ENCODE measurements at regions not wholly inside any gene's neighbourhood (a gene's known extent, or its start where the extent isn't known, plus 50 kb on each side); places are given as distances from the start of the nearest gene placed in this dataset.

DNA sequence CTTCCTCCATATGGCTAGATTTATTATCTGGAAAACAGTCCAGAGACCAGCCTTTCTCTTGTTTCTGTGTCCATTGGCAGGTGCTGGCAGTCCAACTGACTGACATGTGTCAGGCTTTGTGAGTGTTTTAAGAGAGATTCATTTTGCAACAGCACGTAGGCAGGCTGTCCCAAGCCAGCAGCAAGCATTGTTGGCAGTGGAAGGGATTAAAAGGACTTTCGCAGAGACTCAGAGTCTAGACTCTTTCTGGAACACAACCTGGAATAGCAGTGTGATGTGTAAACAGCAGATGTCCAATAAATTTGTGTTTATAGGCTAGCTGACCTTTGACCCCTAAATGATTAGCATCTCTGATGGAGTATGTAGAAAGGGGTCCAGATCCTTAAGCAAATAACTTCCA is 222.2 kb upstream of the SERP2 start:
- TF ChIP-seq, protein P1, sequence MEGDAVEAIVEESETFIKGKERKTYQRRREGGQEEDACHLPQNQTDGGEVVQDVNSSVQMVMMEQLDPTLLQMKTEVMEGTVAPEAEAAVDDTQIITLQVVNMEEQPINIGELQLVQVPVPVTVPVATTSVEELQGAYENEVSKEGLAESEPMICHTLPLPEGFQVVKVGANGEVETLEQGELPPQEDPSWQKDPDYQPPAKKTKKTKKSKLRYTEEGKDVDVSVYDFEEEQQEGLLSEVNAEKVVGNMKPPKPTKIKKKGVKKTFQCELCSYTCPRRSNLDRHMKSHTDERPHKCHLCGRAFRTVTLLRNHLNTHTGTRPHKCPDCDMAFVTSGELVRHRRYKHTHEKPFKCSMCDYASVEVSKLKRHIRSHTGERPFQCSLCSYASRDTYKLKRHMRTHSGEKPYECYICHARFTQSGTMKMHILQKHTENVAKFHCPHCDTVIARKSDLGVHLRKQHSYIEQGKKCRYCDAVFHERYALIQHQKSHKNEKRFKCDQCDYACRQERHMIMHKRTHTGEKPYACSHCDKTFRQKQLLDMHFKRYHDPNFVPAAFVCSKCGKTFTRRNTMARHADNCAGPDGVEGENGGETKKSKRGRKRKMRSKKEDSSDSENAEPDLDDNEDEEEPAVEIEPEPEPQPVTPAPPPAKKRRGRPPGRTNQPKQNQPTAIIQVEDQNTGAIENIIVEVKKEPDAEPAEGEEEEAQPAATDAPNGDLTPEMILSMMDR (IDR thresholded peaks at IDR 0.05; ENCODE audit: insufficient read depth, low read depth, low read length, missing control alignments), result no peak
- no peak for DNase-seq (ENCODE audit: low read depth)
- H3K4me3 ChIP-seq (ENCODE audit: low read depth, low read length), result no peak overlapping the region

DNA sequence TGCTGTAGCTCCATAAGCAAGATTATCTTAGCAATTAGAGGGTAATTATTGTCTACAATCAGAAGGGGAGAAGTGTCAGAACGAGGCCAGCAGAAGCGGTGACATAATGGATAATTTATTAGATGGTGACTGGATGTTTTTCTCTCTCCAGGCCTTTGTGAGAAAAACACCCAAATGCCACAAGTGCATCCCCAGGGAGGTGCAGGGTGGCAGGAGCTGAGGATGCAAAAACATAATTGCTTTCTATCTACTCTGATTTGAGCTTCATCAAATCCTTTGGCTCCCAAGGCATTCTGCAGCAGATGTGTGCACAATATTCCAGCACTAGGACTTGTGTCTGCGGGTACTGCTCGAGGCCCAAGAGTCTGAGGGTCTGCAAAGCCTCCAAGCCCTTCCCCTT is 220.1 kb upstream of the SERP2 start:
- TF ChIP-seq, protein P1 (IDR thresholded peaks at IDR 0.05; ENCODE audit: insufficient read depth, low read depth, low read length, missing control alignments), result no peak
- no peak for DNase-seq (ENCODE audit: low read depth)
- no peak overlapping the region for H3K4me3 ChIP-seq (ENCODE audit: low read depth, low read length)

DNA sequence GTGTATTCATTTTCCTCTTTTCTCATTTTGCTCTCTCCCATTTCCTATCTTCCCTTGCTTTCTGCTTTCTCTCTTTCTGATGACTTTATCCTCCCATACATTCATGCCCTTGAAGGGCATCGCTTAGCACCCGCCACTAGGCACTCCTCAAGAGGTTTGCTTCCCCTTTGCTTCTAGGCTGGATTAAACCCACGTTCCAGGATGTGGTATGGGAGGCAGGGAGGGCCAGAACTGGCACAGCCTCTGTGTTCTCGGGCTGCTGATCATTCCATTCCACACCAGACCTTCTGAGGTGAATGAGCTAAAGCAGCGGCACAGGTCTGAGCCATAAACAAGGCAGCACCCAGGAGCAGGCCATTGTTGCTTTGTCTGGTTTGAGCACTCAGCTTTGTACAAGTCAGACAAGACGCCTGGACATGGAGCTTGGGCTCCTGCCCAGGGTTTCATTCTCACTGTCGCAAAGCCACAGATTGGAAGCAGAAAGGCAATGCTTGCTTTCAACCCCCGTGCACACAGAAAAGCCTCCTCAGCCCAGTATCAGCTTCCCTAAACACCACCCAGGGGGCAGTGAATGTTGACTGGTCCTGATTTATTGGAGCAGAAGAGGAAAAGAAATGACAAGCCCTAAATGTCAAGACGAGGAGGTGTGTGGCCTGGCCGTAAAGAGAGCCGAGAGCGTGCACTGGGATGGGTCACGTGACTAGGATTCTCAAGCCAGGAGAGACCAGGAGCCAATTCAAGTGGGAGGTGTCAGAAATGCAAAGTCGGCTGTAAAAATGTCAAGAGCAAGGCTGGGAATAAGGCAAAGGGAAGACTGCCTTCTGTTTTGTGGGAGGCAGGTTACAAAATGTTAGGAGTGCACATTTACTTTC is 218.0 kb upstream of the SERP2 start:
- H3K4me3 ChIP-seq (ENCODE audit: low read depth, low read length), result no peak overlapping the region
- TF ChIP-seq, protein P1 (IDR thresholded peaks at IDR 0.05; ENCODE audit: insufficient read depth, low read depth, low read length, missing control alignments), result no peak
- DNase-seq (ENCODE audit: low read depth), result no peak

DNA sequence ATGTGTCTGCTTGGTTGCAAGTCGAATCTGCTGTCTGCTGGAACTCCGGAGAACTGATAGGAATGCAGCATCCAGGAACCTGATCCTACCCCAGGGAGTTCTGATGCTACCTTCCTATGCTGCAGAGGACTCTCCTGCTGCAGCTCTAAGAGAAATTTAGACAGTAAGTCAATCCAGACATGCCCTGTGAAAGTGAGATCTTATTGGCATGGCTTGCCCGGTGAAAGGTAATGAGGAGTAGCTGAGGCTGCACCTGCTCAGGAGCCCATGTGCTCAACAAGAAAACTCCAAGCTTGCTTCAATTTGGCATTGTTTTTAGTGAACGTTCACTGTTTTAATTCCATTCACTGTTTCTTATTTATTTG is 217.3 kb upstream of the SERP2 start:
- DNase-seq (ENCODE audit: low read depth), result no peak
- H3K4me3 ChIP-seq (ENCODE audit: low read depth, low read length), result no peak overlapping the region
- TF ChIP-seq, protein P1 (IDR thresholded peaks at IDR 0.05; ENCODE audit: insufficient read depth, low read depth, low read length, missing control alignments), result no peak

DNA sequence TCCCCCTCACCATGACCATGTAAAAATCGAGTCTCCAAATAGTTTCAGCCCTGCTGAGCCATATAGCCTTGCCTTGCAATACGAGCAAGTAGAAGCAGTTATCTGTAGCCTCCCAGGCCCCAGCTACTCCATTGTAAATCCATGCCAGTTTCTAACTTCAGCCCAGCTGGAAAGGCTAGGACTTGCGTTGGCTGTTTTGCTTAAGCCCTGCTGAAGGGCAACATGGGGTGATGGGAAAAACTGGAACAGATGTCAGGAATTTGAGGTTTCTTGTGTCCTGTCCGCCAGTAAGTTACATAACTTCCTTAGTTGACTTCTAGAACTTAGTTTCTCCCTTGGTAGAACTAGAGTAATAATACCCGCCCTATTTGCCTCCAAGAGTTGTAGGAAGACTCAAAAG is 216.0 kb upstream of the SERP2 start:
- DNase-seq (ENCODE audit: low read depth), result no peak
- no peak overlapping the region for H3K4me3 ChIP-seq (ENCODE audit: low read depth, low read length)
- TF ChIP-seq, protein P1 (IDR thresholded peaks at IDR 0.05; ENCODE audit: insufficient read depth, low read depth, low read length, missing control alignments), result no peak

DNA sequence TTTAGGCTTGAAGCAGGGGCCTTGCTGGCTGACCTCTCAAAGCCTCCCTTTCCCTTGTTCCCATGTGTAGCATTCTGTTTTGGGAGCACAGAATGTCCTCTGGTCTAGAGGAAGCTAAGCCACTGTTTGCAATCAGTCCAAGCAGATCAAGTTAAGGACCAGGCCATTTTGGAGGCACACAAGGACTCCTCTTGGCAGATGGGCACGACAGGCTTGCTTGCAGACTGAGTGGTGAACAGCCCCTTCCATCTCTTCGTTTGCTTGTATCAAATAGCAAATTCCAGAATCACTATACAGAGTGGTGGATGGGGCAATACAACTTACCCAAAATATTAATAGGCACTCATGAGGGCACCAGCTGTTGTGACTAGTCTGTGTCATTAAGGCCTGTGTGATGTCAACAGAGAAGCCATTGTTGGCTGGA is 215.5 kb upstream of the SERP2 start:
- no peak for DNase-seq (ENCODE audit: low read depth)
- no peak overlapping the region for H3K4me3 ChIP-seq (ENCODE audit: low read depth, low read length)
- TF ChIP-seq, protein P1 (IDR thresholded peaks at IDR 0.05; ENCODE audit: insufficient read depth, low read depth, low read length, missing control alignments), result no peak

All from GM12865 (cell line).